ENCODE measurements at regions not wholly inside any gene's neighbourhood (a gene's known extent, or its start where the extent isn't known, plus 50 kb on each side); places are given as distances from the start of the nearest gene placed in this dataset.

DNA sequence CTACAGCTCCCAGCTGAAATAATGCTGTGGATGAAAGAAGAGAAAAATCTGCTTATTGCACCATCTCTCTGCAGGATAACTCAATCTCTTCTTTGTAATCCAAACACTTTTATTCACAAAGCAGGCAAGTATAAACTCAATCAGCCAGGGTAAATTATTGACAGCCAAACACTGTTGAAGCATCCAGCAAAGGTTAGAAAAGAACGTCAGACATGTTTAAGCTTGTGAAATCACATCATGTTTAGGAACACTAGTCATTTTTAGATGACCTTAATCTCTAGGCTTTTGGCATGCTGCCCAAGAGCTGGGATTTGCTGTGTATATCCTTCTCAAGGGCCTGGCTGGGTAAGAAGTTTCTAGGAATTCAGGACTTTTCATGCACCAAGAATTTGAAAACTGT, 1148.1 kb upstream of the FANCL start:
- TF ChIP-seq, protein P1, sequence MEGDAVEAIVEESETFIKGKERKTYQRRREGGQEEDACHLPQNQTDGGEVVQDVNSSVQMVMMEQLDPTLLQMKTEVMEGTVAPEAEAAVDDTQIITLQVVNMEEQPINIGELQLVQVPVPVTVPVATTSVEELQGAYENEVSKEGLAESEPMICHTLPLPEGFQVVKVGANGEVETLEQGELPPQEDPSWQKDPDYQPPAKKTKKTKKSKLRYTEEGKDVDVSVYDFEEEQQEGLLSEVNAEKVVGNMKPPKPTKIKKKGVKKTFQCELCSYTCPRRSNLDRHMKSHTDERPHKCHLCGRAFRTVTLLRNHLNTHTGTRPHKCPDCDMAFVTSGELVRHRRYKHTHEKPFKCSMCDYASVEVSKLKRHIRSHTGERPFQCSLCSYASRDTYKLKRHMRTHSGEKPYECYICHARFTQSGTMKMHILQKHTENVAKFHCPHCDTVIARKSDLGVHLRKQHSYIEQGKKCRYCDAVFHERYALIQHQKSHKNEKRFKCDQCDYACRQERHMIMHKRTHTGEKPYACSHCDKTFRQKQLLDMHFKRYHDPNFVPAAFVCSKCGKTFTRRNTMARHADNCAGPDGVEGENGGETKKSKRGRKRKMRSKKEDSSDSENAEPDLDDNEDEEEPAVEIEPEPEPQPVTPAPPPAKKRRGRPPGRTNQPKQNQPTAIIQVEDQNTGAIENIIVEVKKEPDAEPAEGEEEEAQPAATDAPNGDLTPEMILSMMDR (IDR thresholded peaks at IDR 0.05; ENCODE audit: low read length): no peak
- TF ChIP-seq EZH2 (optimal IDR thresholded peaks at IDR 0.05; ENCODE audit: low read depth, low read length): no peak

Measured in MM.1S (cell line).